ENCODE measurements at regions not wholly inside any gene's neighbourhood (a gene's known extent, or its start where the extent isn't known, plus 50 kb on each side); places are given as distances from the start of the nearest gene placed in this dataset.
"Not testable (repeated sequence)": the region's sequence is repeated elsewhere in the genome, so short reads cannot be mapped to it uniquely, and the experiment has no call there.

GRCh38 chr5:171543148-171543815, 123.8 kb downstream of the FGF18 start:
- ATAC-seq: no peak

- ATAC-seq: no peak
Observed at GRCh38 chr5:171544913-171545765, 125.7 kb downstream of the FGF18 start.

GRCh38 chr5:171549274-171549673, 129.8 kb downstream of the FGF18 start:
- ATAC-seq: no peak

- not testable (repeated sequence) for ATAC-seq
Observed at GRCh38 chr5:171553817-171554216, 134.4 kb downstream of the FGF18 start.

GRCh38 chr5:171555160-171555559, 135.7 kb downstream of the FGF18 start:
- ATAC-seq: no peak

- ATAC-seq: peak; percentile 38 to 60
Observed at GRCh38 chr5:171562822-171563221, 143.4 kb downstream of the FGF18 start.

GRCh38 chr5:171568389-171568788, 148.9 kb downstream of the FGF18 start:
- ATAC-seq: no peak

- ATAC-seq: no peak
Observed at GRCh38 chr5:171569065-171569712, 149.7 kb downstream of the FGF18 start.

- no peak for ATAC-seq
Observed at GRCh38 chr5:171570244-171570825, 150.9 kb downstream of the FGF18 start.

GRCh38 chr5:171571663-171572062, 152.2 kb downstream of the FGF18 start:
- no peak for ATAC-seq

GRCh38 chr5:171573021-171573420, 153.6 kb downstream of the FGF18 start:
- no peak for ATAC-seq

GRCh38 chr5:171573451-171574225, 154.2 kb downstream of the FGF18 start:
- no peak for ATAC-seq

GRCh38 chr5:171574376-171574775, 154.9 kb downstream of the FGF18 start:
- ATAC-seq: no peak

GRCh38 chr5:171575386-171575785, 155.9 kb downstream of the FGF18 start:
- no peak for ATAC-seq

- ATAC-seq: no peak
Observed at GRCh38 chr5:171575808-171576207, 156.4 kb downstream of the FGF18 start.

- ATAC-seq: no peak
Observed at GRCh38 chr5:171577042-171577758, 157.8 kb downstream of the FGF18 start.

GRCh38 chr5:171578049-171578828, 158.8 kb downstream of the FGF18 start:
- ATAC-seq: no peak

GRCh38 chr5:171578829-171579491, 159.5 kb downstream of the FGF18 start:
- no peak for ATAC-seq

- ATAC-seq: no peak
Observed at GRCh38 chr5:171579976-171580411, 160.5 kb downstream of the FGF18 start.

Data from activated CD4-positive, CD25-positive, alpha-beta regulatory T cell treated with anti-CD3 and anti-CD28 coated beads, Interleukin-2, amount 50 U/mL, for 24 hours (primary cell).